K562 (cell line): ENCODE measurements at regions not wholly inside any gene's neighbourhood (a gene's known extent, or its start where the extent isn't known, plus 50 kb on each side); places are given as distances from the start of the nearest gene placed in this dataset.

Experiments used
- ATAC-seq: fragments of 200-7000 bp; cut with Tn5 transposase; 3 replicates; pipeline ENCODE4 v1.9.1; 2020; ENCODE audit warnings: moderate library complexity
- BruUV-seq: library from RNA; stranded (reverse); fragments of 400-500 nt; replicated peaks from 2 replicates; lab custom pipeline; 2021; lab: Mats Ljungman, UMichigan
- CTCF ChIA-PET: fragments of 300-600 bp; formaldehyde crosslinking; extraction: SDS; loops from one replicate; lab custom pipeline; 2021; ENCODE audit warnings: low intra/inter-chr PET ratio; lab: Yijun Ruan, JAX
- POLR2A ChIA-PET: fragments of 300-600, 350-650 bp; sonication (Branson Sonifier 250); formaldehyde crosslinking; extraction: SDS; loops from one replicate; lab custom pipeline; 2021; ENCODE audit warnings: antibody characterized with exemption, inconsistent platforms; lab: Yijun Ruan, JAX
- DNase-seq, 4 experiments: peaks; one replicate each; pipeline versions ENCODE4 v3.0.0 to v3.0.0-alpha.2; 2011 to 2018; ENCODE audit warnings: low spot score in 3 of 4, mixed read lengths in 3 of 4; ENCODE audit errors: extremely low read depth in 1 of 4
- FAIRE-seq: peaks from 2 replicates; lab custom pipeline; 2011; peaks lifted over from hg19 to GRCh38; lab: Jason Lieb, UNC
- H2AFZ ChIP-seq: 2 replicates; pipeline ENCODE4 v1.6.0; 2011; ENCODE audit warnings: low read depth, low read length, control low read depth, inconsistent platforms
- H3K27ac ChIP-seq: fragments of 200-600 bp; 3 replicates; pipeline ENCODE4 v1.8.0; 2011; ENCODE audit warnings: low read depth, mild to moderate bottlenecking, control low read depth, inconsistent platforms, low read length, moderate library complexity, mixed read lengths; ENCODE audit errors: extremely low read depth
- H3K27me3 ChIP-seq, 2 experiments: fragments of 300-600 bp in 1 of 2; 2 replicates in 1 of 2; 3 replicates in 1 of 2; pipeline versions ENCODE4 v1.6.0 to v1.8.0; 2011; ENCODE audit warnings: inconsistent platforms in 2 of 2, low read length in 2 of 2, mild to moderate bottlenecking in 1 of 2, mixed read lengths in 1 of 2, moderate library complexity in 1 of 2; ENCODE audit not compliant: control insufficient read depth in 2 of 2, insufficient read depth in 2 of 2
- H3K36me3 ChIP-seq: fragments of 300-600 bp; 3 replicates; pipeline ENCODE4 v1.8.0; 2011; ENCODE audit warnings: mild to moderate bottlenecking, low read length, inconsistent platforms; ENCODE audit not compliant: control insufficient read depth, insufficient read depth
- H3K4me1 ChIP-seq, 2 experiments: fragments of 200-600 bp in 1 of 2; replicated peaks in 1 of 2; 2 replicates in 1 of 2; 3 replicates in 1 of 2; pipeline versions ENCODE4 v1.5.1 to v1.8.0; 2011; ENCODE audit warnings: inconsistent platforms in 2 of 2, low read length in 2 of 2, mild to moderate bottlenecking in 1 of 2, mixed read lengths in 1 of 2, moderate library complexity in 1 of 2; ENCODE audit not compliant: control insufficient read depth in 2 of 2, insufficient read depth in 2 of 2
- H3K4me2 ChIP-seq: 2 replicates; pipeline ENCODE4 v1.6.1; 2011; ENCODE audit warnings: low read length, control low read depth, inconsistent platforms, mixed read lengths; ENCODE audit not compliant: insufficient read depth
- H3K4me3 ChIP-seq: fragments of 200-600 bp; sonication (generic), shearing (Covaris generic); 2 replicates; pipeline ENCODE4 v1.5.1; 2016; ENCODE audit warnings: control low read depth, inconsistent platforms
- H3K79me2 ChIP-seq: fragments of 200-600 bp; 3 replicates; pipeline ENCODE4 v1.8.0; 2011; ENCODE audit warnings: low read length, inconsistent platforms; ENCODE audit not compliant: control insufficient read depth, insufficient read depth
- H3K9ac ChIP-seq, 2 experiments: 2 replicates each; pipeline versions ENCODE4 v1.6.0 to v1.6.1; 2011; ENCODE audit warnings: low read depth in 2 of 2, low read length in 2 of 2, control low read depth in 1 of 2, inconsistent platforms in 1 of 2, mild to moderate bottlenecking in 1 of 2, mixed read lengths in 1 of 2; ENCODE audit not compliant: insufficient read depth in 1 of 2
- H3K9me1 ChIP-seq: one replicate; pipeline ENCODE4 v1.6.0; 2011; ENCODE audit warnings: inconsistent platforms, mild to moderate bottlenecking, low read length, moderate library complexity; ENCODE audit not compliant: control insufficient read depth, insufficient read depth
- H3K9me3 ChIP-seq: replicated peaks from 2 replicates; pipeline ENCODE4 v1.5.1; 2011; ENCODE audit warnings: low read depth, low read length, inconsistent platforms; ENCODE audit not compliant: control insufficient read depth, insufficient read depth
- H4K20me1 ChIP-seq: replicated peaks from 2 replicates; pipeline ENCODE4 v1.6.1; 2011; ENCODE audit warnings: low read length, inconsistent platforms, mixed read lengths; ENCODE audit not compliant: control insufficient read depth, insufficient read depth
- GTF2F1 ChIP-seq: IDR thresholded peaks from 2 replicates; pipeline ENCODE4 v1.6.1; 2011; ENCODE audit warnings: low read depth, low read length, improper control_type of control experiment
- HNRNPL ChIP-seq: fragments of 200-400 bp; formaldehyde crosslinking; IDR thresholded peaks from 2 replicates; pipeline ENCODE4 v1.6.1; 2017; ENCODE audit warnings: low read depth, mild to moderate bottlenecking, low read length
- KAT2B ChIP-seq: IDR thresholded peaks from one replicate; pipeline ENCODE4 v1.6.1; 2012; ENCODE audit warnings: low read depth, mild to moderate bottlenecking, control low read depth, inconsistent platforms, low read length, moderate library complexity
- MAFF ChIP-seq: IDR thresholded peaks from 2 replicates; pipeline ENCODE4 v1.6.1; 2012; ENCODE audit warnings: low read length, improper control_type of control experiment
- MAFK ChIP-seq: IDR thresholded peaks from 2 replicates; pipeline ENCODE4 v1.6.1; 2011; ENCODE audit warnings: low read length, improper control_type of control experiment
- OTX1 ChIP-seq: fragments of 450-650 bp; formaldehyde crosslinking; IDR thresholded peaks from 2 replicates; pipeline ENCODE4 v1.4.0; 2022; ENCODE audit warnings: mild to moderate bottlenecking
- POLR3G ChIP-seq: IDR thresholded peaks from 2 replicates; pipeline ENCODE4 v1.6.1; 2011; ENCODE audit not compliant: insufficient read length, insufficient replicate concordance; ENCODE audit errors: extremely low read depth
- RB1 ChIP-seq: fragments of 450-650 bp; IDR thresholded peaks from 2 replicates; pipeline ENCODE4 v1.6.1; 2017; ENCODE audit warnings: low read depth, mild to moderate bottlenecking
- ZBTB12 ChIP-seq: fragments of 250-450 bp; sonication (Bioruptor Pico); IDR thresholded peaks from 2 replicates; pipeline ENCODE4 v1.4.0; 2020
- ZNF609 ChIP-seq: sonication (generic); formaldehyde crosslinking; IDR thresholded peaks from 2 replicates; pipeline ENCODE4 v1.8.1; 2023; ENCODE audit warnings: missing genetic modification reagents, mild to moderate bottlenecking, borderline replicate concordance
- ZNF707 ChIP-seq: fragments of 250-450 bp; sonication (Bioruptor Pico); conservative IDR thresholded peaks from 2 replicates; pipeline ENCODE4 v1.8.0; 2022; ENCODE audit warnings: inconsistent platforms, mild to moderate bottlenecking, moderate library complexity
- WGBS: fragments of 100-300 bp; shearing (Covaris generic); methylation state at CpG from one replicate; pipeline ENCODE4 v1.1.6; 2016; ENCODE audit warnings: low coverage, mixed read lengths; ENCODE audit not compliant: insufficient coverage; ENCODE audit errors: missing lambda C conversion rate; 5-methylcytosine and 5-hydroxymethylcytosine counted together
- in situ Hi-C: fragments of 300-500 bp; cut with MboI; formaldehyde crosslinking; loops from 4 replicates; pipeline ENCODE4 v1.15.0; 2018; ENCODE audit warnings: inconsistent platforms, mixed read lengths
- intact Hi-C: fragments of 100-400 bp; cut with micrococcal nuclease; formaldehyde crosslinking; loops from 2 replicates; pipeline ENCODE4 v1.14.2; 2022

GRCh38 chr10:106442223-106442622 lies 722.3 kb downstream of the SORCS1 start:
- Histone ChIP-seq H3K36me3 (no peaks in the 10 kb centered on the region), H3K4me2 (no peak overlapping the region), H3K79me2 (no peaks in the 10 kb centered on the region), H3K9ac (no peak overlapping the region), H3K9me1 (no peaks in the 10 kb centered on the region), H3K9me3 (no peaks in the 10 kb centered on the region), H3K4me1 (no peaks in the 10 kb centered on the region), H4K20me1 (no peaks in the 10 kb centered on the region), H3K27ac (no peak overlapping the region)
- in situ Hi-C loops, result no loop called here
- FAIRE-seq (no peak), ATAC-seq (no peak)
- 0% methylated on average over 2 of the region's 2 CpGs for WGBS
- intact Hi-C loops, result no loop called here
- POLR2A ChIA-PET, result no interaction called here
- no peak for TF ChIP-seq HNRNPL
- no peak for TF ChIP-seq ZBTB12 (CRISPR knock-in tag)
- no peak for TF ChIP-seq MAFF
- TF ChIP-seq RB1, result no peak
- TF ChIP-seq GTF2F1, result no peak
- TF ChIP-seq KAT2B, result no peak
- no peak for TF ChIP-seq OTX1
- TF ChIP-seq MAFK, result no peak
- no peak for TF ChIP-seq ZNF609 (CRISPR knock-in tag)
- TF ChIP-seq ZNF707 (CRISPR knock-in tag), result no peak
- no peak for TF ChIP-seq POLR3G
- TF ChIP-seq, all 486 proteins: peak for 0
- no TSS peak for BruUV-seq
- Histone ChIP-seq H2AFZ (no peak overlapping the region), H3K4me3 (no peak overlapping the region), H3K27me3 (no peaks in the 10 kb centered on the region)
- CTCF ChIA-PET, result no interaction called here
- no peak for DNase-seq
